ENCODE measurements at regions not wholly inside any gene's neighbourhood (a gene's known extent, or its start where the extent isn't known, plus 50 kb on each side); places are given as distances from the start of the nearest gene placed in this dataset.

GRCh38 chr3:30440880-30441279 lies 165.5 kb upstream of the TGFBR2 start:
- H3K27me3 ChIP-seq (ENCODE audit: control insufficient read depth in 2 of 2, insufficient read depth in 2 of 2, low read length in 2 of 2): no peaks in the 10 kb centered on the region
- H4K20me1 ChIP-seq (ENCODE audit: insufficient read depth, low read length): no peaks in the 10 kb centered on the region
- H3K27me3 Mint-ChIP-seq (ENCODE audit: low read depth in 3 of 3): peaks cover 0 to 1% (median 0%) of the 10 kb centered on the region in 3 donors
- H3K36me3 Mint-ChIP-seq: no peaks in the 10 kb centered on the region
- intact Hi-C loops (cut with micrococcal nuclease): no loop called here
- no peaks in the 10 kb centered on the region for H3K79me2 ChIP-seq (ENCODE audit: insufficient read depth, low read length)
- H3K4me2 ChIP-seq (replicated peaks; ENCODE audit: extremely low read depth, low read length, poor library complexity, severe bottlenecking): no peak overlapping the region
- H3K4me3 Mint-ChIP-seq: no peak overlapping the region
- no peak overlapping the region for H3K27ac ChIP-seq (ENCODE audit: low read depth in 1 of 2, low read length in 2 of 2)
- no peak overlapping the region for H3K27ac Mint-ChIP-seq
- no peaks in the 10 kb centered on the region for H3K36me3 ChIP-seq (replicated peaks in 1 of 2; ENCODE audit: control insufficient read depth in 1 of 2, insufficient read depth in 2 of 2, low read length in 2 of 2)
- no peak overlapping the region for H3K4me3 ChIP-seq (replicated peaks in 1 of 3; ENCODE audit: low read depth in 2 of 3, low read length in 3 of 3)
- H3K9me3 Mint-ChIP-seq: peaks cover 0 to 3% (median 2%) of the 10 kb centered on the region in 7 donors
- peaks cover 3 to 6% of the 10 kb centered on the region in 2 donors for H3K4me1 ChIP-seq (ENCODE audit: control insufficient read depth in 1 of 2, insufficient read depth in 2 of 2, low read length in 2 of 2)
- WGBS (ENCODE audit: insufficient coverage): no CpG with 5 or more reads among the region's 3 CpGs
- H2AFZ ChIP-seq (ENCODE audit: insufficient read depth, low read depth, low read length, poor library complexity, severe bottlenecking): no peak overlapping the region
- H3K4me1 Mint-ChIP-seq: peaks cover 13% of the 10 kb centered on the region
- no peak for DNase-seq
- H3K9ac ChIP-seq (ENCODE audit: insufficient read depth, low read length, poor library complexity, severe bottlenecking): no peak overlapping the region
- TF ChIP-seq, protein P1, sequence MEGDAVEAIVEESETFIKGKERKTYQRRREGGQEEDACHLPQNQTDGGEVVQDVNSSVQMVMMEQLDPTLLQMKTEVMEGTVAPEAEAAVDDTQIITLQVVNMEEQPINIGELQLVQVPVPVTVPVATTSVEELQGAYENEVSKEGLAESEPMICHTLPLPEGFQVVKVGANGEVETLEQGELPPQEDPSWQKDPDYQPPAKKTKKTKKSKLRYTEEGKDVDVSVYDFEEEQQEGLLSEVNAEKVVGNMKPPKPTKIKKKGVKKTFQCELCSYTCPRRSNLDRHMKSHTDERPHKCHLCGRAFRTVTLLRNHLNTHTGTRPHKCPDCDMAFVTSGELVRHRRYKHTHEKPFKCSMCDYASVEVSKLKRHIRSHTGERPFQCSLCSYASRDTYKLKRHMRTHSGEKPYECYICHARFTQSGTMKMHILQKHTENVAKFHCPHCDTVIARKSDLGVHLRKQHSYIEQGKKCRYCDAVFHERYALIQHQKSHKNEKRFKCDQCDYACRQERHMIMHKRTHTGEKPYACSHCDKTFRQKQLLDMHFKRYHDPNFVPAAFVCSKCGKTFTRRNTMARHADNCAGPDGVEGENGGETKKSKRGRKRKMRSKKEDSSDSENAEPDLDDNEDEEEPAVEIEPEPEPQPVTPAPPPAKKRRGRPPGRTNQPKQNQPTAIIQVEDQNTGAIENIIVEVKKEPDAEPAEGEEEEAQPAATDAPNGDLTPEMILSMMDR (IDR thresholded peaks at IDR 0.05): no peak
- H3K9me3 ChIP-seq (replicated peaks in 1 of 2; ENCODE audit: control insufficient read depth in 1 of 2, insufficient read depth in 1 of 2, low read length in 2 of 2): no peaks in the 10 kb centered on the region

- H3K4me3 ChIP-seq (replicated peaks in 1 of 3; ENCODE audit: low read depth in 2 of 3, low read length in 3 of 3): no peak overlapping the region
- H3K4me1 ChIP-seq (ENCODE audit: control insufficient read depth in 1 of 2, insufficient read depth in 2 of 2, low read length in 2 of 2): no peaks in the 10 kb centered on the region
- no peaks in the 10 kb centered on the region for H3K79me2 ChIP-seq (ENCODE audit: insufficient read depth, low read length)
- H4K20me1 ChIP-seq (ENCODE audit: insufficient read depth, low read length): no peaks in the 10 kb centered on the region
- Mint-ChIP-seq H3K4me1 (no peaks in the 10 kb centered on the region), H3K27me3 (ENCODE audit: low read depth in 3 of 3) (peaks cover 0 to 2% (median 0%) of the 10 kb centered on the region in 3 donors), H3K4me3 (no peak overlapping the region), H3K36me3 (no peaks in the 10 kb centered on the region), H3K27ac (no peak overlapping the region), H3K9me3 (peaks cover 0 to 3% (median 2%) of the 10 kb centered on the region in 7 donors)
- H3K9ac ChIP-seq (ENCODE audit: insufficient read depth, low read length, poor library complexity, severe bottlenecking): no peak overlapping the region
- H3K27me3 ChIP-seq (ENCODE audit: control insufficient read depth in 2 of 2, insufficient read depth in 2 of 2, low read length in 2 of 2): no peaks in the 10 kb centered on the region
- no peak overlapping the region for H2AFZ ChIP-seq (ENCODE audit: insufficient read depth, low read depth, low read length, poor library complexity, severe bottlenecking)
- DNase-seq: no peak
- no peak overlapping the region for H3K4me2 ChIP-seq (replicated peaks; ENCODE audit: extremely low read depth, low read length, poor library complexity, severe bottlenecking)
- TF ChIP-seq, protein P1 (IDR thresholded peaks at IDR 0.05): no peak
- H3K27ac ChIP-seq (ENCODE audit: low read depth in 1 of 2, low read length in 2 of 2): no peak overlapping the region
- intact Hi-C loops (cut with micrococcal nuclease): no loop called here
- no peaks in the 10 kb centered on the region for H3K36me3 ChIP-seq (replicated peaks in 1 of 2; ENCODE audit: control insufficient read depth in 1 of 2, insufficient read depth in 2 of 2, low read length in 2 of 2)
- 50% methylated on average over 2 of the region's 6 CpGs for WGBS (ENCODE audit: insufficient coverage)
- no peaks in the 10 kb centered on the region for H3K9me3 ChIP-seq (replicated peaks in 1 of 2; ENCODE audit: control insufficient read depth in 1 of 2, insufficient read depth in 1 of 2, low read length in 2 of 2)
Measured at GRCh38 chr3:30443756-30444673, 162.4 kb upstream of the TGFBR2 start.

Measured in CD14-positive monocyte (primary cell).